HG03460 (cell line): ENCODE measurements at regions not wholly inside any gene's neighbourhood (a gene's known extent, or its start where the extent isn't known, plus 50 kb on each side); places are given as distances from the start of the nearest gene placed in this dataset.

ENCODE experiments used
- ATAC-seq: cut with Tn5 transposase; IDR thresholded peaks from one replicate; pipeline ENCODE4 v1.9.1; 2021; ENCODE audit not compliant: unreplicated experiment

GRCh38 chr5:158135682-158136179, 276.8 kb upstream of the CLINT1 start:
- ATAC-seq, result no peak

- no peak for ATAC-seq
These were observed 274.4 kb upstream of the CLINT1 start for GRCh38 chr5:158133369-158133768.

GRCh38 chr5:158127536-158127935, 268.6 kb upstream of the CLINT1 start:
- ATAC-seq, result no peak

- no peak for ATAC-seq
These were observed 267.8 kb upstream of the CLINT1 start for GRCh38 chr5:158126442-158127405.

- ATAC-seq, result no peak
These were observed 265.8 kb upstream of the CLINT1 start for GRCh38 chr5:158124606-158125316.

GRCh38 chr5:158123595-158123994, 264.6 kb upstream of the CLINT1 start:
- ATAC-seq, result no peak

- no peak for ATAC-seq
These were observed 262.7 kb upstream of the CLINT1 start for GRCh38 chr5:158121678-158122077.

- ATAC-seq, result no peak
These were observed 261.8 kb upstream of the CLINT1 start for GRCh38 chr5:158120760-158121159.

- no peak for ATAC-seq
These were observed 261.2 kb upstream of the CLINT1 start for GRCh38 chr5:158119961-158120723.

- ATAC-seq, result no peak
These were observed 258.7 kb upstream of the CLINT1 start for GRCh38 chr5:158117467-158118160.

- no peak for ATAC-seq
These were observed 258.0 kb upstream of the CLINT1 start for GRCh38 chr5:158116965-158117364.

GRCh38 chr5:158115468-158115867, 256.5 kb upstream of the CLINT1 start:
- ATAC-seq, result no peak

- ATAC-seq, result no peak
These were observed 249.2 kb upstream of the CLINT1 start for GRCh38 chr5:158108177-158108576.

GRCh38 chr5:158100373-158100888, 241.5 kb upstream of the CLINT1 start:
- no peak for ATAC-seq

- ATAC-seq, result no peak
These were observed 240.7 kb upstream of the CLINT1 start for GRCh38 chr5:158099571-158100105.

- no peak for ATAC-seq
These were observed 237.9 kb upstream of the CLINT1 start for GRCh38 chr5:158096835-158097234.

- no peak for ATAC-seq
These were observed 227.9 kb upstream of the CLINT1 start for GRCh38 chr5:158086856-158087255.

GRCh38 chr5:158084292-158084691, 225.3 kb upstream of the CLINT1 start:
- ATAC-seq, result no peak

- ATAC-seq, result no peak
These were observed 223.8 kb upstream of the CLINT1 start for GRCh38 chr5:158082696-158083287.

GRCh38 chr5:158080112-158080511, 221.2 kb upstream of the CLINT1 start:
- ATAC-seq, result no peak
